Embryonic facial prominence (tissue), 1 donor: ENCODE measurements at regions not wholly inside any gene's neighbourhood (a gene's known extent, or its start where the extent isn't known, plus 50 kb on each side); places are given as distances from the start of the nearest gene placed in this dataset.

ENCODE experiments used
- DNase-seq: peaks from one replicate; pipeline ENCODE4 v3.0.0-alpha.2; 2016; ENCODE audit errors: extremely low spot score

- no peak for DNase-seq
Measured at GRCh38 chr3:162802228-162802965, 1305.8 kb downstream of the OTOL1 start.

GRCh38 chr3:162810776-162811175 is 1314.2 kb downstream of the OTOL1 start:
- DNase-seq: no peak

GRCh38 chr3:162842549-162843216 is 1346.1 kb downstream of the OTOL1 start:
- DNase-seq: no peak

- DNase-seq: no peak
Measured at GRCh38 chr3:162845918-162846317, 1349.3 kb downstream of the OTOL1 start.

GRCh38 chr3:162847511-162847910 is 1350.9 kb downstream of the OTOL1 start:
- DNase-seq: no peak

GRCh38 chr3:162863579-162863978 is 1367.0 kb downstream of the OTOL1 start:
- DNase-seq: no peak

- DNase-seq: no peak
Measured at GRCh38 chr3:162865466-162865865, 1368.9 kb downstream of the OTOL1 start.

- DNase-seq: no peak
Measured at GRCh38 chr3:162879021-162879562, 1382.5 kb downstream of the OTOL1 start.

- no peak for DNase-seq
Measured at GRCh38 chr3:162884373-162884772, 1387.8 kb downstream of the OTOL1 start.

GRCh38 chr3:162892921-162893793 is 1396.5 kb downstream of the OTOL1 start:
- no peak for DNase-seq

GRCh38 chr3:162897291-162897690 is 1400.7 kb downstream of the OTOL1 start:
- DNase-seq: no peak

GRCh38 chr3:162932503-162932902 is 1435.9 kb downstream of the OTOL1 start:
- DNase-seq: no peak

GRCh38 chr3:162933656-162934055 is 1437.0 kb downstream of the OTOL1 start:
- no peak for DNase-seq

- DNase-seq: no peak
Measured at GRCh38 chr3:162936706-162937105, 1440.1 kb downstream of the OTOL1 start.

- DNase-seq: no peak
Measured at GRCh38 chr3:162938083-162938482, 1441.5 kb downstream of the OTOL1 start.

- DNase-seq: no peak
Measured at GRCh38 chr3:162945626-162946025, 1449.0 kb downstream of the OTOL1 start.

GRCh38 chr3:162956711-162957110 is 1460.1 kb downstream of the OTOL1 start:
- DNase-seq: no peak

GRCh38 chr3:162960269-162960668 is 1463.7 kb downstream of the OTOL1 start:
- no peak for DNase-seq

GRCh38 chr3:162970292-162970691 is 1473.7 kb downstream of the OTOL1 start:
- no peak for DNase-seq

- no peak for DNase-seq
Measured at GRCh38 chr3:162971715-162972114, 1475.1 kb downstream of the OTOL1 start.

- no peak for DNase-seq
Measured at GRCh38 chr3:162973428-162973917, 1476.9 kb downstream of the OTOL1 start.

- no peak for DNase-seq
Measured at GRCh38 chr3:162978136-162978535, 1481.5 kb downstream of the OTOL1 start.
